GM23338 (cell line): ENCODE measurements at regions not wholly inside any gene's neighbourhood (a gene's known extent, or its start where the extent isn't known, plus 50 kb on each side); places are given as distances from the start of the nearest gene placed in this dataset.

Experiments
- ATAC-seq: fragments of 200-7000 bp; cut with Tn5 transposase; 3 replicates; pipeline ENCODE4 v1.9.1; 2020
- DNase-seq: peaks from one replicate; pipeline ENCODE4 v3.0.0-alpha.2; 2015; ENCODE audit warnings: low spot score
- H2AFZ ChIP-seq: fragments of 200-600 bp; sonication (generic); 2 replicates; pipeline ENCODE4 v1.8.0; 2016; ENCODE audit warnings: antibody characterized with exemption, mild to moderate bottlenecking, moderate library complexity
- H3F3A ChIP-seq: fragments of 200-600 bp; sonication (generic); replicated peaks from 2 replicates; pipeline ENCODE4 v1.8.0; 2017; ENCODE audit warnings: antibody characterized with exemption, mixed run types, low read depth
- H3K27ac ChIP-seq: fragments of 200-600 bp; sonication (generic); 2 replicates; pipeline ENCODE4 v1.6.1; 2016; ENCODE audit warnings: low read depth
- H3K27me3 ChIP-seq: fragments of 200-600 bp; sonication (generic); 2 replicates; pipeline ENCODE4 v1.8.0; 2016; ENCODE audit warnings: mild to moderate bottlenecking, mixed run types, moderate library complexity; ENCODE audit not compliant: insufficient read depth
- H3K36me3 ChIP-seq: fragments of 200-600 bp; sonication (generic); 2 replicates; pipeline ENCODE4 v1.8.0; 2016; ENCODE audit warnings: mild to moderate bottlenecking; ENCODE audit not compliant: insufficient read depth
- H3K4me1 ChIP-seq: fragments of 200-600 bp; sonication (generic); 2 replicates; pipeline ENCODE4 v1.8.0; 2016; ENCODE audit warnings: mild to moderate bottlenecking, moderate library complexity; ENCODE audit not compliant: insufficient read depth
- H3K4me2 ChIP-seq: fragments of 200-600 bp; sonication (generic); 2 replicates; pipeline ENCODE4 v1.7.1; 2017; ENCODE audit warnings: mixed run types
- H3K4me3 ChIP-seq: fragments of 200-600 bp; sonication (generic); 2 replicates; pipeline ENCODE4 v1.6.1; 2016; ENCODE audit warnings: mixed run types
- H3K79me2 ChIP-seq: fragments of 200-600 bp; sonication (generic); replicated peaks from 2 replicates; pipeline ENCODE4 v1.8.0; 2017; ENCODE audit warnings: mild to moderate bottlenecking; ENCODE audit not compliant: insufficient read depth
- H3K9me2 ChIP-seq: fragments of 200-600 bp; sonication (generic); 2 replicates; pipeline ENCODE4 v1.8.0; 2017; ENCODE audit not compliant: insufficient read depth
- H4K20me1 ChIP-seq: fragments of 200-600 bp; sonication (generic); replicated peaks from 2 replicates; pipeline ENCODE4 v1.8.0; 2017; ENCODE audit warnings: mild to moderate bottlenecking; ENCODE audit not compliant: insufficient read depth
- H3K27ac Mint-ChIP-seq: 2 replicates; pipeline ENCODE4 v1.8.0; 2020; ENCODE audit warnings: inconsistent platforms, mild to moderate bottlenecking, moderate library complexity, mixed read lengths
- H3K27me3 Mint-ChIP-seq: 3 replicates; pipeline ENCODE4 v1.8.0; 2022; ENCODE audit warnings: low read depth, mild to moderate bottlenecking, moderate library complexity, mixed read lengths, inconsistent platforms; ENCODE audit not compliant: insufficient read depth, poor library complexity
- H3K36me3 Mint-ChIP-seq: 3 replicates; pipeline ENCODE4 v1.8.0; 2021; ENCODE audit warnings: low read depth, mild to moderate bottlenecking, inconsistent platforms, moderate library complexity, mixed read lengths
- H3K4me1 Mint-ChIP-seq: 3 replicates; pipeline ENCODE4 v1.8.0; 2020; ENCODE audit warnings: mild to moderate bottlenecking, inconsistent platforms, mixed read lengths
- H3K4me3 Mint-ChIP-seq: 3 replicates; pipeline ENCODE4 v1.8.0; 2021; ENCODE audit warnings: moderate library complexity, mild to moderate bottlenecking, inconsistent platforms, mixed read lengths
- H3K9me3 Mint-ChIP-seq: 3 replicates; pipeline ENCODE4 v1.8.0; 2020; ENCODE audit warnings: moderate library complexity, mild to moderate bottlenecking, inconsistent platforms, mixed read lengths
- CREB1 ChIP-seq: fragments of 250-450 bp; sonication (Bioruptor Pico); IDR thresholded peaks from 2 replicates; pipeline ENCODE4 v1.5.0; 2020; ENCODE audit warnings: low read depth, mild to moderate bottlenecking, moderate library complexity
- CTCF ChIP-seq, 2 experiments: fragments of 200-600 bp in 1 of 2; sonication (generic) in 1 of 2; conservative IDR thresholded peaks; 2 replicates each; pipeline versions ENCODE4 v1.5.1 to v1.6.1; 2016 to 2017; ENCODE audit warnings: antibody characterized with exemption in 2 of 2, low read depth in 2 of 2, mild to moderate bottlenecking in 2 of 2, moderate library complexity in 1 of 2
- ETS1 ChIP-seq: IDR thresholded peaks from 2 replicates; pipeline ENCODE4 v1.6.1; 2016; ENCODE audit warnings: antibody characterized with exemption
- EZH2 ChIP-seq: fragments of 200-600 bp; sonication (generic); IDR thresholded peaks from one replicate; pipeline ENCODE4 v1.8.0; 2017; ENCODE audit warnings: antibody characterized with exemption, mild to moderate bottlenecking, low read depth; ENCODE audit not compliant: unreplicated experiment
- EZH2phosphoT487 ChIP-seq: fragments of 200-600 bp; sonication (generic); IDR thresholded peaks from one replicate; pipeline ENCODE4 v1.8.1; 2018; ENCODE audit warnings: antibody characterized with exemption; ENCODE audit not compliant: unreplicated experiment
- JUNB ChIP-seq: IDR thresholded peaks from one replicate; pipeline ENCODE4 v1.6.1; 2016; ENCODE audit warnings: antibody characterized with exemption; ENCODE audit not compliant: unreplicated experiment
- NANOG ChIP-seq: IDR thresholded peaks from 2 replicates; pipeline ENCODE4 v1.6.1; 2016; ENCODE audit warnings: antibody characterized with exemption, borderline replicate concordance
- POLR2AphosphoS5 ChIP-seq: IDR thresholded peaks from 2 replicates; pipeline ENCODE4 v1.6.1; 2016; ENCODE audit warnings: antibody characterized with exemption, low read depth
- REST ChIP-seq: IDR thresholded peaks from one replicate; pipeline ENCODE4 v1.6.1; 2018; ENCODE audit warnings: antibody characterized with exemption; ENCODE audit not compliant: unreplicated experiment
- STAT1 ChIP-seq: IDR thresholded peaks from one replicate; pipeline ENCODE4 v1.6.1; 2016; ENCODE audit warnings: antibody characterized with exemption; ENCODE audit not compliant: unreplicated experiment
- ZNF114 ChIP-seq: fragments of 250-450 bp; sonication (Bioruptor Pico); IDR thresholded peaks from 2 replicates; pipeline ENCODE4 v1.5.0; 2020; ENCODE audit warnings: mild to moderate bottlenecking, moderate library complexity
- ZNF331 ChIP-seq: fragments of 250-450 bp; sonication (Bioruptor Pico); IDR thresholded peaks from 2 replicates; pipeline ENCODE4 v1.5.0; 2020; ENCODE audit warnings: low read depth, mild to moderate bottlenecking, moderate library complexity
- ZNF462 ChIP-seq: fragments of 250-450 bp; sonication (Bioruptor Pico); IDR thresholded peaks from 2 replicates; pipeline ENCODE4 v1.5.0; 2020; ENCODE audit warnings: mild to moderate bottlenecking, moderate library complexity

- Histone ChIP-seq H3K27me3 (no peaks in the 10 kb centered on the region), H3K9me2 (no peaks in the 10 kb centered on the region), H3F3A (no peaks in the 10 kb centered on the region), H4K20me1 (no peaks in the 10 kb centered on the region), H3K4me3 (no peak overlapping the region), H3K4me2 (no peak overlapping the region), H3K36me3 (no peaks in the 10 kb centered on the region), H3K79me2 (no peaks in the 10 kb centered on the region), H3K4me1 (no peaks in the 10 kb centered on the region), H2AFZ (no peak overlapping the region), H3K27ac (no peak overlapping the region)
- no peaks in the 10 kb centered on the region for H3K36me3 Mint-ChIP-seq
- DNase-seq: no peak
- no peaks in the 10 kb centered on the region for H3K9me3 Mint-ChIP-seq
- TF ChIP-seq NANOG (no peak), CTCF (conservative IDR thresholded peaks at IDR 0.05; ENCODE audit: low read depth in 2 of 2) (no peak), EZH2phosphoT487 (no peak), EZH2 (no peak), ZNF331 (CRISPR knock-in tag) (no peak), CREB1 (no peak), STAT1 (no peak), POLR2AphosphoS5 (no peak), ZNF114 (no peak), REST (no peak), JUNB (no peak), ETS1 (no peak), ZNF462 (CRISPR knock-in tag) (no peak)
- H3K27me3 Mint-ChIP-seq: no peaks in the 10 kb centered on the region
- no peak overlapping the region for H3K27ac Mint-ChIP-seq
- peaks cover 4% of the 10 kb centered on the region; the same call in 2 of the 3 replicates for H3K4me1 Mint-ChIP-seq
- no peak for ATAC-seq
- H3K4me3 Mint-ChIP-seq: no peak overlapping the region
These were observed 238.9 kb downstream of the HS3ST1 start for GRCh38 chr4:11189756-11190155.
